GM18508 (cell line): ENCODE measurements at regions not wholly inside any gene's neighbourhood (a gene's known extent, or its start where the extent isn't known, plus 50 kb on each side); places are given as distances from the start of the nearest gene placed in this dataset.

ENCODE experiments used
- ATAC-seq: cut with Tn5 transposase; IDR thresholded peaks from one replicate; pipeline ENCODE4 v1.9.1; 2021; ENCODE audit warnings: moderate number of reproducible peaks; ENCODE audit not compliant: insufficient read depth, unreplicated experiment

- no peak for ATAC-seq
Measured at GRCh38 chr4:186885289-186885688, 161.6 kb upstream of the FAT1 start.

DNA sequence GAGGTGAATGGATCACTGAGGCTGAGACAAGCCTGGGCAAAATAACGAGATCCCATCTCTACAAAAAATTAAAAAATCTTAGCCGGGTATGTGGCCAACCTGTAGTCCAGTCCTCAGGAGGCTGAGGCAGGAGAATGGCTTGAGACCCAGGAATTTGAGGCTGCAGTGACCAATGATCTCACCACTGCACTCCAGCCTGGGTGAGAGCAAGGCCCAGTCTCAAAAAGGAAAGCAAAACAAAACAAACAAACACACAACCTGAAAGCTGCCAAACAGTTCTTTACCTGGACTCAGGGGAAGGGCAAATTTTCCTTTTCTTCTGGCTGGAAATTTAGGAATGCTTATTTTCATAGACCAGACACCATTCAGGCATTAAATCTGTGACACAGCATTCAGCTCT lies 163.1 kb upstream of the FAT1 start:
- ATAC-seq = no peak

- no peak for ATAC-seq
Measured at GRCh38 chr4:186887291-186887700, 163.6 kb upstream of the FAT1 start.

- no peak for ATAC-seq
Measured at GRCh38 chr4:186887752-186888151, 164.1 kb upstream of the FAT1 start.

DNA sequence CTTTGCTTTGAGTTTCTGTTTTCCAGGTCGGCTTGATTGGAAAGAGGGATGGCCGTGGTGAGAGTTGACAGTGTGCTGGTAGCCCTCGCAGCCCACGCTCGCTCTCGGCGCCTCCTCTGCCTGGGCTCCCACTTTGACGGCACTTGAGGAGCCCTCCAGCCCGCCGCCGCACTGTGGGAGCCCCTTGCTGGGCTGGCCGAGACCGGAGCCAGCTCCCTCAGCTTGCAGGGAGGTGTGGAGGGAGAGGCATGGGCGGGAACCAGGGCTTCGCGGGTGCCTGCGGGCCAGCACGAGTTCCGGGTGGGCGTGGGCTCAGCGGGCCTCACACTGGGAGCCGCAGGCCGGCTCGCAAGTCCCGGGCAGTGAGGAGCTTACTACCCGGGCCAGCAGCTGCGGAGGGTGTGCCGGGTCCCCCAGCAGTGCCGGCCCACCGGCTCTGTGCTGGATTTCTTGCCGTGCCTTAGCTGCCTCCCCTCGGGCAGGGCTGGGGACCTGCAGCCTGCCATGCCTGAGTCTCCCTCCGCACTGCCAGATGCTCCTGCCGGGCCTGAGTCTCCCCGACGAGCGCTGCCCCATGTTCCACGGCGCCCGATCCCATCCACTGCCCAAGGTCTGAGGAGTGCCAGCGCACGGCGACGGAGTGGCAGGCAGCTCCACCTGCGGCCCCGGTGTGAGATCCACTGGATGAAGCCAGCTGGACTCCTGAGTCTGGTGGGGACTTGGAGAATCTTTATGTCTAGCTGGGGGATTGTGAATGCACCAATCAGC lies 166.4 kb upstream of the FAT1 start:
- no peak for ATAC-seq

DNA sequence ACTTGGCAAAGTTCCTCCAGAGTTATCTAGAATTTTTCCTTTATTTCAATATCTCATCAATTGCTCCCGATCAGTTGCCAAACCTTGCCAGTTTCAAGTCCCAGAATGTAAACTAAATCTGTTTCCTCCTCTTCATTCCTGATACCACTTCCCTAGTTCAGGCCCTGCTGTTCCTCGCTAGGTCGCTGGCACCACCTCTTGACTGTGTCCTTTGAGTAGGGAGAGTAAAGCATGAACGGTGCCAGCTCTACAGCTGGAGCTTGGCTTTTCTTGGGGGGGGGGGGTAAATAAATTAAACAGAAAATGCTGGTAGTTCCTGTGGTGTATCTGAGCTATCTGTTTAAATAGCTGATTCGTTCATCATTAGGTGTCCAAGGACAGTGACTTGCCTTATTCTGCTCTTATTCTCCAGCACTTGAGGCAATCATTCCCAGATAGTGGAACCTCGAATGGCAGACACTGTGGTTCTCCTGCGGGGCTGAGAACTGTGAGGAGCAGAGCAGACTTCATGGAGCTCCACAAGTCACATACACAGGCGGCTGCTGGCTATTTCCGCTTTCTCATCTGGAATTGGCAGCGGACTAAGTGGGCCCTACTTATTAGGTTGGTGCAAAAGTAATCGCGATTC lies 168.3 kb upstream of the FAT1 start:
- no peak for ATAC-seq

GRCh38 chr4:186898367-186898766 lies 174.7 kb upstream of the FAT1 start:
- no peak for ATAC-seq

DNA sequence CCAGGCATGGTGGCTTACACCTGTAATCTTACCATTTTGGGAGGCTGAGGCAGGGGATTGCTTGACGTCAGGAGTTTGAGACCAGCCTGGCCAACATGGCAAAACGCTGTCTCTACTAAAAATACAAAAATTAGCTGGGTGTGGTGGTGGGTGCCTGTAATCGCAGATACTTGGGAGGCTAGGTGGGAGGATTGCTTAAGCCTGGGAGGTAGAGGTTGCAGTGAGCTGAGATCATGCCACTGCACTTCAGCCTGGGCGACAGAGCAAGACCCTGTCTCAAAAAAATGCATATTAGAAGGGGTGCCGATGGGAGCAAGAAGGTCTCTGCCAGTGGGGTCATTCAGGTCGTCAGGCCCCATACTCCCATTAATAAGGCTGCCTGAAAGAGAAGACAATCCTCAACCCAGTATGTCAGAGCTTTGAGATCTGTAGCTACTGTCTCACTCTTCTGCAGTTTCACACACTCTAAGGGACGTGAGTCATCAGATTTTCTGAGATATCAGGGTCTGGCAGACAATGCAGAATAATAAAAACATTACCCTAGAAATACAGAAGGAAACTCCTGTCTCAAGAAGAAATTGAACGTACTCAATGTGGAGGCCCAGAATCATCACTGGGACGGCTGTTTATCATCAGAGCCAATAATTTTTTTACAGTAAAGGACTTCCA lies 176.7 kb upstream of the FAT1 start:
- no peak for ATAC-seq

- ATAC-seq = no peak
Measured at GRCh38 chr4:186900984-186901383, 177.3 kb upstream of the FAT1 start.

- no peak for ATAC-seq
Measured at GRCh38 chr4:186901850-186902249, 178.2 kb upstream of the FAT1 start.

- no peak for ATAC-seq
Measured at GRCh38 chr4:186902361-186902760, 178.7 kb upstream of the FAT1 start.

- no peak for ATAC-seq
Measured at GRCh38 chr4:186904101-186904500, 180.4 kb upstream of the FAT1 start.

DNA sequence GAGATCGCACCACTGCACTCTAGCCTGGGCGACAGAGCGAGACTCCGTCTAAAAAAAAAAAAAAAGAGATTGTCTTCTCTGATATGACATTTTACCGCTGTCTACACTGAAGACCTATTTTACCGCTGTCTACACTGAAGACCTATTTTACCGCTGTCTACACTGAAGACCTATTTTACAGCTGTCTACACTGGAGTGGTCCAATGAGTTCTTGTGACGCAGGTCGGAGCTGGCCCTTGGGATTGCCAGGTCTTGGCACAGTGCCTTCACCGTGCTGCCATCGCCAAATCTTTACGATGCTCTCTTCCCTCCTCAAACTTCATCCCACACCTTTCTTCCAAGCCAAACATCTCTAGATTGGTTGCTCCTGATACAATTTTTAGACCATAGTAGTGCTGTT lies 183.1 kb upstream of the FAT1 start:
- ATAC-seq = no peak

- ATAC-seq = no peak
Measured at GRCh38 chr4:186910385-186910784, 186.7 kb upstream of the FAT1 start.

- no peak for ATAC-seq
Measured at GRCh38 chr4:186912606-186913005, 188.9 kb upstream of the FAT1 start.

- ATAC-seq = no peak
Measured at GRCh38 chr4:186915816-186916215, 192.2 kb upstream of the FAT1 start.

DNA sequence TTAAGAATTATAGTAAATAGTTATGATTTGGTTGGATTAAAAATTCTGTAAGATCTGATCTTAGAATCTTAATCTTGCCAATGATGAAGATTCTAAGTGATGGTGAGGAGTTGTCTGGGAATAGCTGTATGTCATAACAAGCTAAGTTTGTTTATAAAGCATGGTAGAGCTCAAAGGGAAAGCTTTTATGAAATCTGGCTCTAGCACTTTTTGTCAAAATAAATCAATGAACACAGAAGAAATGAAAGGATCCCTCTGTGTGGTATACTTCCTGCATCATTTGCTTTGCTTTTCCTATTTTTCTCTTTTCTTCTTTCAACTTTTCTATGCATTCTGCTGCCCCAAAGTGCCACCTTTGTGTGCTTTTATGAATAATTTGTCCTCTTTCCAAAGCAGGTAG lies 193.5 kb upstream of the FAT1 start:
- no peak for ATAC-seq

DNA sequence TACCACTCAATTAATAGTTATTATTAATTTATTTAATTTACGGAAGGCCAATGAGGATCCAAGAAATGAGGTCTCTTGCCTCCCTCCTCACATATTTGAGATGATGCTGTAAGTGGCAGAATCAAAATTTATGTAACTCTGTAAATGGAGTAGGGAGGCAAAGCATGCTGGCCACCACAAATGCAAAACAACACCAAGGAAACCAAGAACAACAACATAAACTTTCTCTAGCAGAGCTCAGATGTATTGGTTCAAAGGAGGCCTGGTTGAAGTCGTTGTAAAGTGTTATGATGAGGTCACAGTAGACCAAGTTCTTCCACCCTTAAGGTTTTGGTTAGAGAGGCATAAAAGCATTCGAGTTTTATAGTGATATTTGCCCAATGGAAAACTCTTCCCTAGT lies 194.8 kb upstream of the FAT1 start:
- ATAC-seq = no peak

- no peak for ATAC-seq
Measured at GRCh38 chr4:186919340-186919739, 195.7 kb upstream of the FAT1 start.

GRCh38 chr4:186920483-186920882 lies 196.8 kb upstream of the FAT1 start:
- no peak for ATAC-seq

DNA sequence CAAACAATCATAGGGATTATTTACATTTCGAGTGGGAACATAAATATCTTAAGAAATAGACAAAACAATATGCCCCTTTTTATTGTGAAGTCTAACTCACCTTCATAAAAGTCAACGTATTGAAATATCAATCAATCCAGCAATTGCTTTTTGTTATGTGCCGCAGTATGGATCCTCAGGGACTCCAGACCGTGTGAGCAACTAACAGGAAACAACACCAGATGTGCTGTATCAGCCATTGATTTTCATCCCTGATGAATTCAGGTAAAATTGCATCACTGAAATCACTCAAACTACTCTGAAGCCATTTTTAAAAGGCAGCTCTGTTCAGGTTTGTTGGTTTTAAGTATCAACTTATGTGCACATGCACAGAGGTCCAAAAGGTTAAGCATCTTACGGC lies 197.3 kb upstream of the FAT1 start:
- ATAC-seq = no peak

DNA sequence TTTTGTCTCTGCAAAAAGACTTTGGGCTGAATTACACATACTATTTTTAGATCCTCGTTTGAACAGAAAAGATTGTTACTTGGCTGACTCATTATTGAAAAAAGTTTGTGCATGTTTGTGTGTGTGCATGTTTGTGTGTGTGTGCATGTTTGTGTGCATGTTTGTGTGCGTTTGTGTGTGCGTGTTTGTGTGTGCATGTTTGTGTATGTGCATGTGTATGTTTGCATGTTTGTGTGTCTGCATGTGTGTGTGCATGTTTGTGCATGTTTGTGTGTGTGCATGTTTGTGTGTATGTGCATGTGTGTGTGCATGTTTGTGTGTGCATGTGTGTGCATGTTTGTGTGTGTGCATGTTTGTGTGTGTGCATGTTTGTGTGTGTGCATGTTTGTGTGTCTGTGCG lies 201.1 kb upstream of the FAT1 start:
- no peak for ATAC-seq
